ENCODE measurements at regions not wholly inside any gene's neighbourhood (a gene's known extent, or its start where the extent isn't known, plus 50 kb on each side); places are given as distances from the start of the nearest gene placed in this dataset.
"Not testable (repeated sequence)": the region's sequence is repeated elsewhere in the genome, so short reads cannot be mapped to it uniquely, and the experiment has no call there.

- DNase-seq (ENCODE audit: low read depth): no peak
Measured at GRCh38 chr10:55174419-55174818, 373.4 kb upstream of the PCDH15 start.

- no peak for DNase-seq (ENCODE audit: low read depth)
Measured at GRCh38 chr10:55169493-55169892, 368.5 kb upstream of the PCDH15 start.

GRCh38 chr10:55168343-55168742 is 367.3 kb upstream of the PCDH15 start:
- no peak for DNase-seq (ENCODE audit: low read depth)

GRCh38 chr10:55163388-55163979 is 362.5 kb upstream of the PCDH15 start:
- DNase-seq (ENCODE audit: low read depth): no peak

GRCh38 chr10:55162321-55162720 is 361.3 kb upstream of the PCDH15 start:
- not testable (repeated sequence) for DNase-seq (ENCODE audit: low read depth)

GRCh38 chr10:55160655-55161283 is 359.7 kb upstream of the PCDH15 start:
- no peak for DNase-seq (ENCODE audit: low read depth)

GRCh38 chr10:55158633-55159032 is 357.6 kb upstream of the PCDH15 start:
- DNase-seq (ENCODE audit: low read depth): no peak

GRCh38 chr10:55146032-55146431 is 345.0 kb upstream of the PCDH15 start:
- no peak for DNase-seq (ENCODE audit: low read depth)

GRCh38 chr10:55144001-55144400 is 343.0 kb upstream of the PCDH15 start:
- DNase-seq (ENCODE audit: low read depth): no peak

- no peak for DNase-seq (ENCODE audit: low read depth)
Measured at GRCh38 chr10:55141892-55142291, 340.9 kb upstream of the PCDH15 start.

GRCh38 chr10:55137063-55137462 is 336.0 kb upstream of the PCDH15 start:
- DNase-seq (ENCODE audit: low read depth): no peak

- no peak for DNase-seq (ENCODE audit: low read depth)
Measured at GRCh38 chr10:55104738-55105137, 303.7 kb upstream of the PCDH15 start.

GRCh38 chr10:55098452-55098851 is 297.4 kb upstream of the PCDH15 start:
- no peak for DNase-seq (ENCODE audit: low read depth)

GRCh38 chr10:55091691-55092328 is 290.8 kb upstream of the PCDH15 start:
- DNase-seq (ENCODE audit: low read depth): no peak

- DNase-seq (ENCODE audit: low read depth): no peak
Measured at GRCh38 chr10:55078121-55078520, 277.1 kb upstream of the PCDH15 start.

- DNase-seq (ENCODE audit: low read depth): no peak
Measured at GRCh38 chr10:55065185-55065584, 264.2 kb upstream of the PCDH15 start.

GRCh38 chr10:55063811-55064210 is 262.8 kb upstream of the PCDH15 start:
- DNase-seq (ENCODE audit: low read depth): no peak

GRCh38 chr10:55062349-55062748 is 261.3 kb upstream of the PCDH15 start:
- no peak for DNase-seq (ENCODE audit: low read depth)

GRCh38 chr10:55058800-55059199 is 257.8 kb upstream of the PCDH15 start:
- DNase-seq (ENCODE audit: low read depth): no peak

- no peak for DNase-seq (ENCODE audit: low read depth)
Measured at GRCh38 chr10:55051515-55051914, 250.5 kb upstream of the PCDH15 start.

- no peak for DNase-seq (ENCODE audit: low read depth)
Measured at GRCh38 chr10:55048830-55049498, 247.9 kb upstream of the PCDH15 start.

GRCh38 chr10:55043540-55043939 is 242.5 kb upstream of the PCDH15 start:
- DNase-seq (ENCODE audit: low read depth): no peak

Data from myocyte (in vitro differentiated cells).